ENCODE measurements at regions not wholly inside any gene's neighbourhood (a gene's known extent, or its start where the extent isn't known, plus 50 kb on each side); places are given as distances from the start of the nearest gene placed in this dataset.

DNA sequence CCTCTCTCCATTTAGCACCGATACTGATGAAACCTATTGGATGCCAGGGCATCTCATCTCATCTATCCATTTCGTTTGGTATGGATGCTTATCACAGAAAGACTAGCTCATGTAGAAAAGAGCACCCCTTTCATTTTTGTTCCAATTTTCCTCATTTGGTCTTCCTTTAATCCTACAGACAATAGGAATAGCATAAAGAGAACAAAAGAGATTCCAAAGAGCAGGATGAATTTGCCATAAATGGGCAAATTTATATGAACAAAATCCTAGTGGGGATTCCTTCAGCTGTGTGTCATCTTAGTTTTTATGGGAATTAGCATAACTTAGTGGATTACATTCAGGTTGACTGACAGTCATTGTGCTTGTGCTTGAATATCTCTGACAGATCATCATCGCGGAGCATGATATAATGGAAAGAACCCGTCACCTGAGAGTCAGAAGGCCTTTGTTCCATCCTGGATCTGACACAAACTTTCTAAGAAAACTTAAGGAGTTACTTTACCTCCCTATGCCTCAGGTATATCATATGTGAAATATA, 777.5 kb upstream of the ADGRL2 start:
- H3F3A ChIP-seq (ENCODE audit: insufficient read depth): no peaks in the 10 kb centered on the region
- H3K9me3 ChIP-seq (ENCODE audit: insufficient read depth, low read length): no peaks in the 10 kb centered on the region
- no peak overlapping the region for H3K9ac ChIP-seq (ENCODE audit: low read length)
- H4K20me1 ChIP-seq (ENCODE audit: low read depth, low read length): no peaks in the 10 kb centered on the region
- no peak overlapping the region for H3K4me2 ChIP-seq (ENCODE audit: low read depth, low read length, poor library complexity, severe bottlenecking)
- no peak overlapping the region for H2AFZ ChIP-seq (ENCODE audit: low read depth, low read length, severe bottlenecking)
- no peaks in the 10 kb centered on the region for H3K36me3 ChIP-seq (ENCODE audit: low read length)
- H3K9me2 ChIP-seq (replicated peaks; ENCODE audit: insufficient read depth, low read length): no peaks in the 10 kb centered on the region
- no peaks in the 10 kb centered on the region for H3K27me3 ChIP-seq (ENCODE audit: low read length)
- no peak overlapping the region for H3K4me3 ChIP-seq (ENCODE audit: insufficient read depth, low read length, poor library complexity, severe bottlenecking)
- no peak for TF ChIP-seq CTCF (IDR thresholded peaks at IDR 0.05; ENCODE audit: insufficient read depth, low read length, poor library complexity, severe bottlenecking)
- no peak for TF ChIP-seq EZH2phosphoT487 (conservative IDR thresholded peaks at IDR 0.05; ENCODE audit: low read length)
- no peak overlapping the region for H3K27ac ChIP-seq (ENCODE audit: low read depth, low read length)
- no peaks in the 10 kb centered on the region for H3K79me2 ChIP-seq (ENCODE audit: insufficient read depth, low read length)

- no peaks in the 10 kb centered on the region for H3F3A ChIP-seq (ENCODE audit: insufficient read depth)
- no peak overlapping the region for H2AFZ ChIP-seq (ENCODE audit: low read depth, low read length, severe bottlenecking)
- H3K9me3 ChIP-seq (ENCODE audit: insufficient read depth, low read length): no peaks in the 10 kb centered on the region
- no peaks in the 10 kb centered on the region for H3K27me3 ChIP-seq (ENCODE audit: low read length)
- H3K27ac ChIP-seq (ENCODE audit: low read depth, low read length): no peak overlapping the region
- H3K79me2 ChIP-seq (ENCODE audit: insufficient read depth, low read length): no peaks in the 10 kb centered on the region
- no peak overlapping the region for H3K4me3 ChIP-seq (ENCODE audit: insufficient read depth, low read length, poor library complexity, severe bottlenecking)
- no peaks in the 10 kb centered on the region for H3K9me2 ChIP-seq (replicated peaks; ENCODE audit: insufficient read depth, low read length)
- H3K36me3 ChIP-seq (ENCODE audit: low read length): no peaks in the 10 kb centered on the region
- H3K4me2 ChIP-seq (ENCODE audit: low read depth, low read length, poor library complexity, severe bottlenecking): no peak overlapping the region
- no peak for TF ChIP-seq EZH2phosphoT487 (conservative IDR thresholded peaks at IDR 0.05; ENCODE audit: low read length)
- no peak for TF ChIP-seq CTCF (IDR thresholded peaks at IDR 0.05; ENCODE audit: insufficient read depth, low read length, poor library complexity, severe bottlenecking)
- no peaks in the 10 kb centered on the region for H4K20me1 ChIP-seq (ENCODE audit: low read depth, low read length)
- H3K9ac ChIP-seq (ENCODE audit: low read length): no peak overlapping the region
These were observed 779.6 kb upstream of the ADGRL2 start for GRCh38 chr1:81021134-81021533.

- H3K4me3 ChIP-seq (ENCODE audit: insufficient read depth, low read length, poor library complexity, severe bottlenecking): no peak overlapping the region
- H3K36me3 ChIP-seq (ENCODE audit: low read length): no peaks in the 10 kb centered on the region
- no peaks in the 10 kb centered on the region for H3K9me3 ChIP-seq (ENCODE audit: insufficient read depth, low read length)
- no peak overlapping the region for H3K9ac ChIP-seq (ENCODE audit: low read length)
- no peak for TF ChIP-seq EZH2phosphoT487 (conservative IDR thresholded peaks at IDR 0.05; ENCODE audit: low read length)
- no peak for TF ChIP-seq CTCF (IDR thresholded peaks at IDR 0.05; ENCODE audit: insufficient read depth, low read length, poor library complexity, severe bottlenecking)
- H3K79me2 ChIP-seq (ENCODE audit: insufficient read depth, low read length): no peaks in the 10 kb centered on the region
- no peaks in the 10 kb centered on the region for H4K20me1 ChIP-seq (ENCODE audit: low read depth, low read length)
- no peaks in the 10 kb centered on the region for H3K27me3 ChIP-seq (ENCODE audit: low read length)
- no peak overlapping the region for H3K27ac ChIP-seq (ENCODE audit: low read depth, low read length)
- no peaks in the 10 kb centered on the region for H3K9me2 ChIP-seq (replicated peaks; ENCODE audit: insufficient read depth, low read length)
- H2AFZ ChIP-seq (ENCODE audit: low read depth, low read length, severe bottlenecking): no peak overlapping the region
- H3F3A ChIP-seq (ENCODE audit: insufficient read depth): no peaks in the 10 kb centered on the region
- no peak overlapping the region for H3K4me2 ChIP-seq (ENCODE audit: low read depth, low read length, poor library complexity, severe bottlenecking)
These were observed 780.2 kb upstream of the ADGRL2 start for GRCh38 chr1:81020506-81020905.

All from SU-DHL-6 (cell line).